ENCODE measurements at regions not wholly inside any gene's neighbourhood (a gene's known extent, or its start where the extent isn't known, plus 50 kb on each side); places are given as distances from the start of the nearest gene placed in this dataset.
"Not testable (repeated sequence)": the region's sequence is repeated elsewhere in the genome, so short reads cannot be mapped to it uniquely, and the experiment has no call there.

DNA sequence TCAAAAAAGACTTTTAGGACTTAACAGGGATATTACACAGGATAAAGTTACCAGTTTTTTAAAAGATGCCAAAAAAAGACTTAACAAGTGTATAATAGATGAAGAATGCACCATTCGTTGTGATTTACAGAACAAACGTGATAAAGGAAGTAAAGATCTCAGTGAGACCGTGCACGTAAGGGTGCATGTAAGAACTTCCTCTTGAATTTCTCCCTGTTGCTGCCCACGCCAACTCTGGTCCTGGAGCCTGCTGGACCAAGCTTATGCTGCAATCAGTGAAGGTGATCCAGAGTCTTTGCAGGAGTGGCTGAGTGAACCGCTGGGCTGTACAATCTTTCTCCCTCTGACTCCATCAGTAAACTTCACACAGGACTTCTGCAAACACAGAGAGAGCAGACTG, 593.7 kb downstream of the TMEM121 start:
- TF ChIP-seq, protein P1, sequence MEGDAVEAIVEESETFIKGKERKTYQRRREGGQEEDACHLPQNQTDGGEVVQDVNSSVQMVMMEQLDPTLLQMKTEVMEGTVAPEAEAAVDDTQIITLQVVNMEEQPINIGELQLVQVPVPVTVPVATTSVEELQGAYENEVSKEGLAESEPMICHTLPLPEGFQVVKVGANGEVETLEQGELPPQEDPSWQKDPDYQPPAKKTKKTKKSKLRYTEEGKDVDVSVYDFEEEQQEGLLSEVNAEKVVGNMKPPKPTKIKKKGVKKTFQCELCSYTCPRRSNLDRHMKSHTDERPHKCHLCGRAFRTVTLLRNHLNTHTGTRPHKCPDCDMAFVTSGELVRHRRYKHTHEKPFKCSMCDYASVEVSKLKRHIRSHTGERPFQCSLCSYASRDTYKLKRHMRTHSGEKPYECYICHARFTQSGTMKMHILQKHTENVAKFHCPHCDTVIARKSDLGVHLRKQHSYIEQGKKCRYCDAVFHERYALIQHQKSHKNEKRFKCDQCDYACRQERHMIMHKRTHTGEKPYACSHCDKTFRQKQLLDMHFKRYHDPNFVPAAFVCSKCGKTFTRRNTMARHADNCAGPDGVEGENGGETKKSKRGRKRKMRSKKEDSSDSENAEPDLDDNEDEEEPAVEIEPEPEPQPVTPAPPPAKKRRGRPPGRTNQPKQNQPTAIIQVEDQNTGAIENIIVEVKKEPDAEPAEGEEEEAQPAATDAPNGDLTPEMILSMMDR (IDR thresholded peaks at IDR 0.05; ENCODE audit: low read depth, low read length): no peak
- H3K4me3 ChIP-seq (ENCODE audit: low read depth, low read length): no peak overlapping the region

DNA sequence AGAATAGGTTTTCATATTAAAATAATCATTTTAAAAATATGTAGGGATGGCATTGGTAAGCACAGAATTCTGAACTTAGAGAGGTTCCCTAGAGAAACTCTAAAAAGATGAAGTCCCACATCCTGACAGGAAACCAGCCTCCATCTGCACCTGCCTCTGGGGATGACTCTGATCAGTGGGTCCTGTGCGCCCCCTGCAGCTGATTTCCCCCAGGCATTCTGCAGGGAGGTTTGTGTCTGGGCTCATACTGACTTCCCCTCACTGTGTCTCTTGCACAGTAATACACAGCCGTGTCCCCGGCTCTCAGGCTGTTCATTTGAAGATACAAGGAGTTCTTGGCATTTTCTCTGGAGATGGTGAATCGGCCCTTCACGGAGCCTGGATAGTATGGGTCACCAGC, 602.9 kb downstream of the TMEM121 start:
- no peak overlapping the region for H3K4me3 ChIP-seq (ENCODE audit: low read depth, low read length)
- TF ChIP-seq, protein P1 (IDR thresholded peaks at IDR 0.05; ENCODE audit: low read depth, low read length): no peak

DNA sequence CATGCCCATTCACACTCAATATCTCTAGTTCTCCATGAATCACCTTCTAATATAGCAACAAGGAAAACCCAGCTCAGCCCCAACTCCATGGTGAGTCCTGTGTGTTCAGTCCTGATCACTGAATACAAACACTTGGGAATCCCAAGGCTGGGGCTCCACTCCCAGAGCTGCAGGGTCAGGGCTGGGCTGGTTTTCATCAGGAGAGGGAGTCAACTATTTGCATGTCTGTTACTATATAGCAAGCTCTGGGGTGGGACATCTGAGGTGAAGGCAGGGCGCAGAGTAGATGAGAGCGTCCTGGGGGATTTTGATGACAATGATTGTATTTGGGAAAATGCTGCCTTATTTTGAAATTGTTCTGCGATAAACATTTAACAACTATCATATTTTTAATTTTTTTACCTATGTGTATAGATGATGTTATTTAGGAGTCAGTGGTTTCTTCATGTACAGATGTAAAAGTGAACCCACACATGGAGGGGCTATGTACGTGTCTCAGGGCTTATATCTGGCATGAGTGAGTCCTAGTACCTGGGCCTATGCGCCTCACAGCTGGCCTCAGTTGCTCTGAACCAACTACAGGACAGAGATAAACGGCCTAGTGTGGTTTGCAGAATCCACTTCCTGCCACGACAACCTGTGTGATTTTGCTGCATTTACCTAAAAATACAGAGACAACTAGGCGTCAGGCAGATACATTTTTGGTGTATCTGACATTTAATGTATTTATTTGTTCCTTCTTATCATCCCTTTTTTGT, 603.7 kb downstream of the TMEM121 start:
- not testable (repeated sequence) for H3K4me3 ChIP-seq (ENCODE audit: low read depth, low read length)

DNA sequence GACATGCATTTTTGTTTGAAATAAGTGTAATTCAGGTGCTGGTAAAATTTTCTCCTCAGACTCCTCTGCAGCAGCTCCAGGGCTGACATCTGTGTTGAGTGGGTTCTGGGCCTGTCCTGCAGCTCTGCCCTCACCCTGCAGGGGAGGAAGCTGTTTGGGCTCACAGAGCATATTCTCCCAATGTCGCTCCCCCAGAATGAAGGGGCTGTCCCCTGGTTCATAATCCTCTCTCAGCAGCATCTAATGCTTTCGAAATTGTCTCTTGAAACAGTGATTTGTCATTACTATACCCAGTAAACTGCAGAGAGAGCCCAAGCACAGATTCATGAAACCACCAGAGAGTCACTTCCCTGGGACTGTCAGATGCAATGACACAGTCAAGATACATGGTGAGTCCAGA, 606.7 kb downstream of the TMEM121 start:
- H3K4me3 ChIP-seq (ENCODE audit: low read depth, low read length): not testable (repeated sequence)

DNA sequence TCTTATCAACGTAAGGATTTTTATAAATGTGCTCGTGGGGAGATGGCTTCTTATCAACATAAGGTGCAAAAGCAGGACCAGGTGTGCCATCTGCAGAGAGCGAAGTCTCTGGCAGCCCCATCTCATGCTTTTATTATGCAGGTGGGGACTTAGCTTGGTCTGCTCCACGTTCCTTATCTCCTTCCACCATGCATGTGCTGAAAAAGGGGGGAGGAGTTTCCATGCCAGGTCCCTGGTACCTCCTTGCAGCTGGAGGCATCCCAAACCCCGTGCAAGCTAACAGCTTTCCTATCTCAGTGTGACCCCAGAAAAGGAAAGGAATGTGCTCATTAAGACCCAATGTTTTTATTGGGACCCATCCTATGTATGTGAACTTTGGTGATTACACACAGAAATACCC, 608.5 kb downstream of the TMEM121 start:
- H3K4me3 ChIP-seq (ENCODE audit: low read depth, low read length): no peak overlapping the region
- TF ChIP-seq, protein P1 (IDR thresholded peaks at IDR 0.05; ENCODE audit: low read depth, low read length): no peak

DNA sequence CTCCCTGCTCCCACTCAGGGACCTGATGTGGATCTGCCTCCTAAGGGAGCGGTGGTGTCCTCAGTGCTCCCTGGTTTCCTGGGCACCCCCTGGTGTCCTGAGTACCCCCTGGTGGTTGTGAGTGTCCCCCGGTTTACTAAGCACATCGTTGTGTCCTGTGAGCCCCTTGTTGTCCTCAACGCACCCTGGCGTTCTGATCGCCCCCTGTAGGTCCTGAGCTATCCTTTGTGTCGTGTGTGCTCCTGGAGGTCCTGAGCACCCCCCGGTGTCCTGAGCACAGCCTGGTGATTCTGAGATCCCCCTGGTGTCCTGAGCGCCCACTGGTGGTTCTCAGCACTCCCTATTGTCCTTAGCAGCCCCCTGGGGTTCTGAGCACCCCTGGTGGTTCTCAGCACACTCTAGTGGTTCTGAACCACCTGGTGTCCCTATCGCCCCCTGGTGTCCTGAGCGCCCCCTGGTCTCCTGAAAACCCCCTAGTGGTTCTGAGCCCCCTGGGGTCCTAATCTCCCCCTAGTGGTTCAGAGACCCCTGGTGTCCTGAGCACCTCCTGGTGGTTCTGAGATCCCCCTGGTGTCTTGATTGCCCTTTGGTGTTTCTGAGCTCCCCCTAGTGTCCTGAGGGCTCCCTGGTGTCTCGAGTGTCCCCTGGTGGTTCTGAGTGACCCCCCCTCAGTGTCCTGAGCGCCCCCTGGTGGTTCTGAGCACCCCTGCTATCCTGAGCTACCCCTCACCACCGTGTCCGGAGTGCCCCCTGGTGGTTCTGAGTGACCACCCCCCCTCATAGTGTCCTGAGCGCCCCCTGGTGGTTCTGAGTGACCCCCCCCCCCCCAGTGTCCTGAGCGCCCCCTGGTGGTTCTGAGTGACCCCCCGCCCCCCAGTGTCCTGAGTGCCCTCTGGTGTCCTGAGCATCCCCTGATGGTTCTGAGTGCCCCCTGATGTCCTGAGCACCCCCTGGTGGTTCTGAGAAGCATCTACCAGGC, 615.1 kb downstream of the TMEM121 start:
- no peak overlapping the region for H3K4me3 ChIP-seq (ENCODE audit: low read depth, low read length)
- TF ChIP-seq, protein P1 (IDR thresholded peaks at IDR 0.05; ENCODE audit: low read depth, low read length): no peak

DNA sequence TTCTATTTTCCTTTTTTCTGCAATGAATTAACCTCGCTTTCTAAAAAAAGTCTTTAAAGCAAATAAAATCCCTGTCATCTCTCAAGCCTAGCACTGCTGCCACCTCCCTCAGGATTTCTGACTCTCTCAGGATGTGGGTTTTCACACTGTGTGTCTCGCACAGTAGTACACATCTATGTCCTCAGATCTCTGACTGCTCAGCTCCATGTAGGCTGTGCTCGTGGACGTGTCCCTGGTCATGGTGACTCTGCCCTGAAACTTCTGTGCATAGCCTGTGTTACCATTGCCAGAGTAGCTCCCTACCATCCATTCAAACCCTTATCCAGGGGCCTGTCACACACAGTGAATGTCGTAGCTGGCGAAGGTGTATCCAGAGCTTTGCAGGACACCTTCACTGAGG, 619.3 kb downstream of the TMEM121 start:
- H3K4me3 ChIP-seq (ENCODE audit: low read depth, low read length): not testable (repeated sequence)

DNA sequence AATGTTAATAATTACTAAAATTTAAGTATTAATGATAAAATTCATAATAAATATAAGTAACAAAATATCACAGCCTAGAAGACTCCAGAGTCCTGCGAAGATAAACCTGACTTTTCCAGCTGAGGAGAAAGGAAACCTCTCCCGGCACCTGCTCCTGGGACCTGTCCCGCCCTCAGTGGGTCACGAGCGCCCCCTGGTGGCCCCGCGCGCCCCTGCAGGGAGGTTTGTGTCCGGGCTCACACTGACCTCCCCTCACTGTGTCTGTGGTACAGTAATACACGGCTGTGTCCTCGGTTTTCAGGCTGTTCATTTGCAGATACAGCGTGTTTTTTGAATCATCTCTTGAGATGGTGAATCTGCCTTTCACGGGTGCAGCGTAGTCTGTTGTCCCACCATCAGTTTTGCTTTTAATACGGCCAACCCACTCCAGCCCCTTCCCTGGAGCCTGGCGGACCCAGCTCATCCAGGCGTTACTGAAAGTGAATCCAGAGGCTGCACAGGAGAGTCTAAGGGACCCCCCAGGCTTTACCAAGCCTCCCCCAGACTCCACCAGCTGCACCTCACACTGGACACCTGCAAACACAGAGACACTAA, 627.1 kb downstream of the TMEM121 start:
- H3K4me3 ChIP-seq (ENCODE audit: low read depth, low read length): not testable (repeated sequence)
- TF ChIP-seq, protein P1 (IDR thresholded peaks at IDR 0.05; ENCODE audit: low read depth, low read length): peak; percentile 55
